NCI-H1930 (cell line): ENCODE measurements at regions not wholly inside any gene's neighbourhood (a gene's known extent, or its start where the extent isn't known, plus 50 kb on each side); places are given as distances from the start of the nearest gene placed in this dataset.

Source experiments
- DNase-seq, 2 experiments: peaks; one replicate each; lab custom pipeline; 2025; lab: John Stamatoyannopoulos, UW

GRCh38 chr4:85393201-85393600 lies 81.7 kb upstream of the ARHGAP24 start:
- no peak for DNase-seq

DNA sequence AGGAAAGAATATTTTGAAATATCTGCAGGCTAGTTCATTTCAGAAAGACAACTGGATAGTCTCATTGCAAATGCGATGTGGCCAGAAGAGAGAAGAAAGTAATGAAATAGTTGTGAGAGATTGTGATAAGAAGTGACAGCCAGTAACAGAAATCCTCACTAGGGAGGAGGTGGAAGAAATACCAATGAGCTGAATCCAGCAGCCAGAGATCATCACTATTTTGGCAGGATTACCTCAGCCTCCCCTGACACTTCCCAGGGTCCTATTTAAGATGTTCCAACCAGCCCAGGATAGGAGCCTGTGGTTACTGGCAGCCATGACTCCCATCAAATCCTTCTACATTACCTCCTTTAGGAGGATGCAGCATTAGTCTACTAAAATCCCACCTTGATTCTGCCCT lies 76.7 kb upstream of the ARHGAP24 start:
- no peak for DNase-seq

DNA sequence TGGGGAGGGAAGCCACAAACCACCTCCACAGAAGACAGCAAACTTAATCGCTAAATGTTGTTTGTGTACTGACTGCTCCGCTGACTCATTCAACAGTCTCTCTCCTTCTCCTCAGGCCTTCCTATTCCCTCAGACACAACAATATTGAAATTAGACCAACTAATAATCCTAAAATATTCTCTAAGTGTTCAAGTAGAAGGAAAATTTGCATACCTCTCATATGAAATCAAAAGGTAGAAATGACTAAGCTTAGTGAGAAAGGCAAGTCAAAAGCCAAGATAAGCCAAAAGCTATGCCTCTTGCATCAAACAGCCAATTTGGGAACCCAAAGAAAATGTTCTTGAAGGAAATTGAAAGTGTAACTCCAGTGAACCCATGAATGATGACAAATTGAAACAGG lies 75.7 kb upstream of the ARHGAP24 start:
- no peak for DNase-seq

- DNase-seq = no peak
These were observed 72.6 kb upstream of the ARHGAP24 start for GRCh38 chr4:85402371-85402770.

GRCh38 chr4:85406185-85406584 lies 68.8 kb upstream of the ARHGAP24 start:
- no peak for DNase-seq

DNA sequence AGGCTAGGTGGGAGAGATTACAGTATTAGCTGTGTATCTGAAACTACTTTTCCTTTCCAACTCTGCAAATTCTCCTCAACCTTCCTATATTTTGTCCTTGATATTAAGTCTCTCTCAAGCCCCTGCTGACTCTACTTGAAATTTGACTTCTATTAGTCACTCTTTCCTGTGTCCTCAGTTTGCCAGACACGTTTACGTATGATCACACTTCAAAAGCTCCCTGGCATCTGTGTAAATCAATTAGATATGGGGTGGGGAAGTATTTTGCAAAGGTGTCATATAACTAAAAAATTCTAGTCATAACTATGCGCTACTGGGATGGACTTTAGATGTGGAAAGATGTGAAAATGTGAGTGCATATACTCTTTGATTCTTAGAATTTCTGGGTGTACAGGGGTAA lies 67.4 kb upstream of the ARHGAP24 start:
- DNase-seq = no peak

DNA sequence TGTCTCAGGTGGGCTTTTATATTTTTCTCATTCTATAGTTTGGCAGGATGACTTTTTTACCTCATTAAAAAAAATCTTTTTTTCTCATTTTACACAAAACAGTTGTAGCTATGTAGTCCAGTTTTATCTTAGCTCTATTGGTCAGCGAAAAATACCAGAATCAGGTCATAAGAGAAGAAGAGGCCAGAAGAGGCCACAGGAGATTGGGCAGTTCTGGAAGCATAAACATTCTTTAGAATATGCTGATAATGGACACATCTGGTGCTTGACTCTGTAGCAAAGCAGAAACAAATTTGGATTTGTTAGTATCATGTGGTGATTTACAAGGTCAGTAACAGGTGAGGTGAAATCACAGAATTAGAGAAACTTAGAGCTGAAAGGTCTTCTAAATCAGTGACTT lies 66.6 kb upstream of the ARHGAP24 start:
- DNase-seq = no peak

DNA sequence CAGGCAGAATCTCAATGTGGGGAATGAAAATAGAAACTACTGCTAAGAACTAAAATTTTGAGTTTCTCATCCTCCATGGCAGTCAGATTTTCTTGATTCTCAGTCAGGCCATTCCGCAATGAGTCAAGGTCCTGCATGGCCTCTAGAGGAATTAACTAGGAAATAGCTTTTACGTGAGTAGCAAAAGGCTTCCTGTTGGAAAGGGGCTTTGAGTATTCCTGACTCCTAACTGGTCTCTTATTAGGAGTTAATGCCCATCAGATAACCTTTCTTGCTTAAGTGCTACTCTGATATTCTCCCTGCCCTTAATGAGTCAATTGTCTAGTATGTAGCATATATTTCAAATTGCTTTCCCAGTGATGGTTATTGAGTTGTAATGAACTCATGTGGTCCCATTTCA lies 65.7 kb upstream of the ARHGAP24 start:
- DNase-seq = no peak

- DNase-seq = no peak
These were observed 63.6 kb upstream of the ARHGAP24 start for GRCh38 chr4:85411386-85411785.

DNA sequence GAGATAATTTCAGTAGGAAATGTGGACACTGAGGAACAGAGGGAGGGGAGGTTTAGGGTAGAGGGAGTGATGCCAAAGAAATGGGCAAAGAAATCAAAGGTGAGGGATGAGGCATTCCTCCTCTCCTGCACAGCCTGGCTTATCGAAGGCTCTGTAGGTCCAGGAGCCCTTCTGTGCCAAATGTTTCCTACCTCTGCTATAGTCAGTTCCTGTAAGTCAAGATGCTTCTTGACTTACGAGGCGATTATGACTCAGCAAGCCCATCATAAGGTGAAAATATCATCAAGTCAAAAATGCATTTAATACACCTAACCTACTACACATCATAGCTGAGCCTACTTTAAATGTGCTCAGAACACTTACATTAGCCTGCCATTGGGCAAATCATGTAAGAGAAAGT lies 60.0 kb upstream of the ARHGAP24 start:
- DNase-seq = no peak

DNA sequence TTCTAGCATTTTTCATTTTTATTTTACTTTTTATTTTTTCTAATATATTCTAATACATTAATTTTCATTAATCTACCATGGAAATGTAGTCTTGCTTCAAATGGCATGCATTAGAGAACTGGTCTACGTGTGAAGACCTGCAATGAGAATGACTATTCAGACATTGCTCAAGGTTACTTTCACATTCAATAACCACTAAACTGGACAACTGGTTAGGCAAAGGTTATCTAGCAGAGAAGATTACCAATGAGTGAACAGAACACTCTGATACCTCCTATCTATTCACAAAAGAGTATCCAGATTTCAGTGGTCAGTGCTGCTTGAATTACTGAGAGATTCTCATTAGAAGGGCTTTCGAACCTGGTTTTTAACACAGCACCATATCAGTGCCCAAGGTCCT lies 58.9 kb upstream of the ARHGAP24 start:
- DNase-seq = no peak

GRCh38 chr4:85419103-85419502 lies 55.8 kb upstream of the ARHGAP24 start:
- no peak for DNase-seq

GRCh38 chr4:85420831-85421230 lies 54.1 kb upstream of the ARHGAP24 start:
- no peak for DNase-seq

- DNase-seq = no peak
These were observed 51.5 kb upstream of the ARHGAP24 start for GRCh38 chr4:85423431-85423830.
